AG04449 (cell line): ENCODE measurements at regions not wholly inside any gene's neighbourhood (a gene's known extent, or its start where the extent isn't known, plus 50 kb on each side); places are given as distances from the start of the nearest gene placed in this dataset.
"Not testable (repeated sequence)": the region's sequence is repeated elsewhere in the genome, so short reads cannot be mapped to it uniquely, and the experiment has no call there.

Experiments
- CTCF ChIA-PET: fragments of 350-600 bp; formaldehyde crosslinking; extraction: SDS; loops from one replicate; lab custom pipeline; 2021; ENCODE audit warnings: antibody characterized with exemption; lab: Yijun Ruan, JAX
- POLR2A ChIA-PET: fragments of 400-600, 350-600 bp; formaldehyde crosslinking; extraction: SDS; loops from one replicate; lab custom pipeline; 2020; ENCODE audit warnings: antibody characterized with exemption, inconsistent platforms; lab: Yijun Ruan, JAX
- DNase-seq: peaks from one replicate; pipeline ENCODE4 v3.0.0-alpha.2; 2010; ENCODE audit warnings: low read depth, low spot score
- H3K4me3 ChIP-seq: 2 replicates; pipeline ENCODE4 v1.5.1; 2011; ENCODE audit warnings: low read depth, mild to moderate bottlenecking, control low read depth, low read length
- CTCF ChIP-seq: IDR thresholded peaks from one replicate; pipeline ENCODE4 v1.5.1; 2011; ENCODE audit warnings: mild to moderate bottlenecking, moderate library complexity, low read length, control low read depth, inconsistent platforms; ENCODE audit not compliant: insufficient read depth; ENCODE audit errors: missing control alignments

GRCh38 chr5:67896311-67896929 lies 319.1 kb upstream of the PIK3R1 start:
- POLR2A ChIA-PET, result no interaction called here
- no peak for DNase-seq
- CTCF ChIA-PET, result no interaction called here
- no peak overlapping the region for H3K4me3 ChIP-seq
- no peak for TF ChIP-seq CTCF

DNA sequence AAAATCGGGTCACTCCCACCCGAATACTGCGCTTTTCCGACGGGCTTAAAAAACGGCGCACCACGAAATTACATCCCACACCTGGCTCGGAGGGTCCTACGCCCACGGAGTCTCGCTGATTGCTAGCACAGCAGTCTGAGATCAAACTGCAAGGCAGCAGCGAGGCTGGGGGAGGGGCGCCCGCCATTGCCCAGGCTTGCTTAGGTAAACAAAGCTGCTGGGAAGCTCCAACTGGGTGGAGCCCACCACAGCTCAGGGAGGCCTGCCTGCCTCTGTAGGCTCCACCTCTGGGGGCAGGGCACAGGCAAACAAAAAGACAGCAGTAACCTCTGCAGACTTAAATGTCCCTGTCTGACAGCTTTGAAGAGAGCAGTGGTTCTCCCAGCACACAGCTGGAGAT lies 325.7 kb upstream of the PIK3R1 start:
- H3K4me3 ChIP-seq, POLR2A ChIA-PET, CTCF ChIA-PET, DNase-seq: not testable (repeated sequence)

DNA sequence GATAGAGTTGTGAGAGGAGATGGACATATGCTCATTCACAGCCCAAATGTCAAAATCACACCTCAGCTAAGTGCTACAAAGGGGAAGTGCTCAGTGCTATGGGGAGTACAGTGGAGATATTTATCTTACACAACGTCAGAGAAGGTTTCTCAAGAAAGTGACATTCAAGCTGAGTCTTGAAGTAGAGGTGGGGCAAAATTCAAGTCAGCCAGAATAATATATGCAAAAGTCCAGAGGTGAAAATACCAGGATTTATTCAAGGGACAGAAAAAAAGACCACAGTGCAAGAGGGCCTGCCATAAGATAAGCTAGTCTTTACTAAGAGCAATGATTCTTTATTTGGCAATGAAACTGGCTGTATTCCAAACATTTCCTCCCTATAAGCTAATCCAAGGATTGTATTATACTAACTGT lies 327.8 kb upstream of the PIK3R1 start:
- H3K4me3 ChIP-seq, result no peak overlapping the region
- ChIA-PET POLR2A (no interaction called here), CTCF (no interaction called here)
- no peak for DNase-seq
- TF ChIP-seq CTCF, result no peak

DNA sequence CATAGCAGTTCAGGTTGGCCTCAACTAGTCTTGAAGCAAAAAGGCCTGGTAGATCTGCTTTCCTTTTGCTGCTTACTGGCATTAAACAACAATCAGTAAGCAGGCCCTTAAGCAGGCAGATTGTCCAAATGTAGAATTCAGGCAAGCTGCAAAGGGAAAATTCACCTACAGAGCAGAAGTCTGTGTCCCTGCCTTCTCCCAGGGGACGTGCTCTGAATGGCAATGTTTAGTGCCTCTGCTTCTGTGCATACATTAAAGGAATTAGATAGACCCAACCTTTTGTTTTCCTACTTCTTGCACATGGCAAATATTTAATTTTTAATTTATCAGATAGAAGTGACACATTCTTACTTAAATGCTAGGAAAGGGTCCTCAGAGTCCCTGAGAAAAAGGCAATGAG lies 328.8 kb upstream of the PIK3R1 start:
- ChIA-PET CTCF (no interaction called here), POLR2A (no interaction called here)
- no peak for DNase-seq
- TF ChIP-seq CTCF, result no peak
- no peak overlapping the region for H3K4me3 ChIP-seq

- TF ChIP-seq CTCF, result no peak
- H3K4me3 ChIP-seq, result no peak overlapping the region
- ChIA-PET CTCF (no interaction called here), POLR2A (no interaction called here)
- no peak for DNase-seq
Observed at GRCh38 chr5:67880876-67881275, 334.7 kb upstream of the PIK3R1 start.

DNA sequence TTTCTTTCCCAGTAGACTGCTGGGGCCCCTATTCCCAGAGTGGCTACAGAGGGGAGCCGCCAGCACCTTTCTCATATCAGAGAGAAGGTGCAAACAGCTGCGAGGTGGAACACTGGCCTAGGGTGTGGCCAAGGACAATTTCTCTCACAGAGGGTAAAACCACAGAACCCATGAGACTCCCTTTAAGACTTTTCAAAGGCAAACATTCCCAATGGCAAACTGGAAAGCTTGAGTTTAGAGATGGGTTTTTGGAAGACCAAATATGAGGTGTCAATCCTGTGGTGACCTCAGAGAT lies 335.1 kb upstream of the PIK3R1 start:
- DNase-seq, result no peak
- CTCF ChIA-PET, result no interaction called here
- no peak for TF ChIP-seq CTCF
- POLR2A ChIA-PET, result no interaction called here
- no peak overlapping the region for H3K4me3 ChIP-seq
